Activated B cell treated with CpG ODN at 0.5 μM for 24 hours (primary cell): ENCODE measurements at regions not wholly inside any gene's neighbourhood (a gene's known extent, or its start where the extent isn't known, plus 50 kb on each side); places are given as distances from the start of the nearest gene placed in this dataset.

Experiments used
- ATAC-seq: fragments of 200-7000 bp; cut with Tn5 transposase; one replicate; pipeline ENCODE4 v1.10.0; 2021; ENCODE audit warnings: low read depth, mild to moderate bottlenecking, moderate library complexity
- CTCF ChIA-PET: fragments of 350-600 bp; sonication (Branson Sonifier 250); formaldehyde crosslinking; loops from one replicate; lab custom pipeline; 2021; ENCODE audit warnings: antibody characterized with exemption; lab: Charles Lee
- POLR2A ChIA-PET: fragments of 350-600 bp; sonication (Branson Sonifier 250); formaldehyde crosslinking; loops from one replicate; lab custom pipeline; 2021; ENCODE audit warnings: antibody characterized with exemption; lab: Charles Lee
- DNase-seq: peaks from one replicate; pipeline ENCODE4 v3.0.0; 2022
- H3K27ac Mint-ChIP-seq: one replicate; pipeline ENCODE4 v1.8.0; 2020; ENCODE audit warnings: mixed read lengths
- H3K27me3 Mint-ChIP-seq: one replicate; pipeline ENCODE4 v1.8.0; 2021; ENCODE audit warnings: mixed read lengths
- H3K36me3 Mint-ChIP-seq: one replicate; pipeline ENCODE4 v1.8.0; 2021; ENCODE audit warnings: low read depth, mixed read lengths
- H3K4me1 Mint-ChIP-seq: one replicate; pipeline ENCODE4 v1.8.0; 2021; ENCODE audit warnings: mixed read lengths
- H3K4me3 Mint-ChIP-seq: one replicate; pipeline ENCODE4 v1.8.0; 2020; ENCODE audit warnings: mild to moderate bottlenecking, mixed read lengths
- H3K9me3 Mint-ChIP-seq: one replicate; pipeline ENCODE4 v1.8.0; 2020; ENCODE audit warnings: mixed read lengths
- intact Hi-C: fragments of 100-400 bp; cut with micrococcal nuclease; formaldehyde crosslinking; loops from one replicate; pipeline ENCODE4 v1.15.1; 2024
- TF ChIP-seq, protein P1 (sequence below): fragments of 200-600 bp; IDR thresholded peaks from one replicate; pipeline ENCODE4 v1.8.0; 2022; ENCODE audit warnings: antibody characterized with exemption, mild to moderate bottlenecking

DNA sequence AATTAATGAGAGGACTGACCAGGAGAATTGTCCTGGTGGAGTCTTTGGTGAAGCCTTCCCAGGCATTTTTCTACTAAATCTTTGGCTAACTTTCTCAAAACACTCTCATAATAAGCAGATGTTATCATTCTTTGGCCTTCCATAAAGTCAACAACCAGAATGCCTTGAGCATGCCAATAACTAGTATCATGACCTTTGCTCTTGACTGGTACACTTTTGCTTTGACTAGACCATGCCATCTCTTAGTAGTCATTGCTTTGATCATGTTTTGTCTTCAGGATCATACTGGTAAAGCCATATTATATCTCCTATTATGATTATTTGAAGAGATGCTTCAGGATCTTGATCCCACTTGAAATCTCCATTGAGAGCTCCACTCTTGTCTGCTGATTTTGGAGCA, 506.9 kb downstream of the ELAVL2 start:
- intact Hi-C loops, result no loop called here
- H3K9me3 Mint-ChIP-seq, result no peaks in the 10 kb centered on the region
- H3K36me3 Mint-ChIP-seq, result no peaks in the 10 kb centered on the region
- ChIA-PET CTCF (no interaction called here), POLR2A (no interaction called here)
- no peak for ATAC-seq
- no peaks in the 10 kb centered on the region for H3K4me1 Mint-ChIP-seq
- H3K4me3 Mint-ChIP-seq, result no peak overlapping the region
- H3K27me3 Mint-ChIP-seq, result no peaks in the 10 kb centered on the region
- TF ChIP-seq, protein P1, sequence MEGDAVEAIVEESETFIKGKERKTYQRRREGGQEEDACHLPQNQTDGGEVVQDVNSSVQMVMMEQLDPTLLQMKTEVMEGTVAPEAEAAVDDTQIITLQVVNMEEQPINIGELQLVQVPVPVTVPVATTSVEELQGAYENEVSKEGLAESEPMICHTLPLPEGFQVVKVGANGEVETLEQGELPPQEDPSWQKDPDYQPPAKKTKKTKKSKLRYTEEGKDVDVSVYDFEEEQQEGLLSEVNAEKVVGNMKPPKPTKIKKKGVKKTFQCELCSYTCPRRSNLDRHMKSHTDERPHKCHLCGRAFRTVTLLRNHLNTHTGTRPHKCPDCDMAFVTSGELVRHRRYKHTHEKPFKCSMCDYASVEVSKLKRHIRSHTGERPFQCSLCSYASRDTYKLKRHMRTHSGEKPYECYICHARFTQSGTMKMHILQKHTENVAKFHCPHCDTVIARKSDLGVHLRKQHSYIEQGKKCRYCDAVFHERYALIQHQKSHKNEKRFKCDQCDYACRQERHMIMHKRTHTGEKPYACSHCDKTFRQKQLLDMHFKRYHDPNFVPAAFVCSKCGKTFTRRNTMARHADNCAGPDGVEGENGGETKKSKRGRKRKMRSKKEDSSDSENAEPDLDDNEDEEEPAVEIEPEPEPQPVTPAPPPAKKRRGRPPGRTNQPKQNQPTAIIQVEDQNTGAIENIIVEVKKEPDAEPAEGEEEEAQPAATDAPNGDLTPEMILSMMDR, result no peak
- no peak for DNase-seq
- H3K27ac Mint-ChIP-seq, result no peak overlapping the region

DNA sequence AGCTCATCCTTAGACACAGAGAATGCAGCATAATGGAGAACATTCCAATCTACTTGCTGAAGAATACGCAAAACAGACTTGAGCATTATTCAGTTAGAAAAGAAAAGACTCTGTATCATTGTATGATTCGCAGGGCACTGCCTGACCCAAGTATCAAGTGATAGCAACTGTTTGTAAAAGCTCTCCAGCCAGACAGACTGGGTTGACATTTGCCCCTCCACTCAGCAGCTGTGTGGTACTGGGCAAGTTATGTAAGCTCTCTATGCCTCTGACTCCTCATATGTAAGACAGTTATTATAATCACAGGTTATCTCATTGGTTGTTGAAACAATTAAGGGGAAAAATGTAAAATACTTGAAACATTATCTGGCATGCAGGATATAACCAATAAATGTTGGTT, 505.0 kb downstream of the ELAVL2 start:
- ChIA-PET POLR2A (no interaction called here), CTCF (no interaction called here)
- no peaks in the 10 kb centered on the region for H3K4me1 Mint-ChIP-seq
- H3K27ac Mint-ChIP-seq, result no peak overlapping the region
- DNase-seq (no peak), ATAC-seq (no peak)
- no peaks in the 10 kb centered on the region for H3K9me3 Mint-ChIP-seq
- H3K27me3 Mint-ChIP-seq, result no peaks in the 10 kb centered on the region
- H3K4me3 Mint-ChIP-seq, result no peak overlapping the region
- H3K36me3 Mint-ChIP-seq, result no peaks in the 10 kb centered on the region
- intact Hi-C loops, result no loop called here
- TF ChIP-seq, protein P1, result no peak

DNA sequence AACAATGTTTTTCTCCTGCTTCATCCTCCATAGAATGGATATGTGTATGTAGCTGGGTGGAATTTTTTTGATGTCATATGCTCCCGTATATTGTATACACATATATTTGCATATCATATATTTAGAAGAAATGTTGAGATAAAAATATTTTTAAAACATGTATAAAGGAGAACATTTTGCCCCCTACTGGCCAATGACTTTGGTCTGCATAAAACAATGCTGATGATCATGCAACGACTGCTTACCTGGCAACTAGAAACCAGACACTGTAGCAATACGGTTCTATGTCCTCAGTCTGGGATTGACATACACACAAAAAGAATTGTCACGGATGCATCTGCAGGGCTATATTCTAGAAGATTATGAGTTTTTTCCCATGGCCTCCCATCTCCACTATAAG, 503.6 kb downstream of the ELAVL2 start:
- DNase-seq, result no peak
- Mint-ChIP-seq H3K27ac (no peak overlapping the region), H3K27me3 (no peaks in the 10 kb centered on the region), H3K4me1 (no peaks in the 10 kb centered on the region), H3K9me3 (no peaks in the 10 kb centered on the region), H3K36me3 (no peaks in the 10 kb centered on the region), H3K4me3 (no peak overlapping the region)
- POLR2A ChIA-PET, result no interaction called here
- intact Hi-C loops, result no loop called here
- TF ChIP-seq, protein P1, result no peak
- CTCF ChIA-PET, result interaction anchor here (0.9 kb wide), 1 partner anchor 17 kb away, joined by 3 read pairs; no protein-coding TSS in a partner anchor
- ATAC-seq, result no peak

DNA sequence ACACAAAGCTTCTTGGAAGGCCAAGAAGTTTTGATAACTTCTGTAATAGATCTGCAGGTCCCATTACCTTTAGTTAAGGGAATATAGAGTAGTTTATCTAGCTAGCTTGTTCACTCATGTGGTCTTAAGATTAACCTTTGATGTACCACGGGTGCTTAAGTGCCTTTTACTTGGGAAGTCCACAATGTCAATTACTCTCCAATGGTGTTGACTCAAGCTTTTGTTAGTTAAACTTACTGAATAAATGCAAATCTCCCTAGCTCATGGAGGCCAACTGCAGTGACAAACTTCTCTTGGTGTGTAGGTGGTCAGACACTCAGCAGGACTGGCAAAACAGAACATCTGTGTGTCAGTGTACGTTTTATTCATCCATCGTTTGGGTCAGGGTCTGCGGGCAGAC, 501.5 kb downstream of the ELAVL2 start:
- no peaks in the 10 kb centered on the region for H3K27me3 Mint-ChIP-seq
- ChIA-PET POLR2A (no interaction called here), CTCF (no interaction called here)
- H3K4me3 Mint-ChIP-seq, result no peak overlapping the region
- DNase-seq (no peak), ATAC-seq (no peak)
- intact Hi-C loops, result no loop called here
- H3K4me1 Mint-ChIP-seq, result no peaks in the 10 kb centered on the region
- no peaks in the 10 kb centered on the region for H3K36me3 Mint-ChIP-seq
- H3K9me3 Mint-ChIP-seq, result no peaks in the 10 kb centered on the region
- H3K27ac Mint-ChIP-seq, result no peak overlapping the region
- TF ChIP-seq, protein P1, result no peak

DNA sequence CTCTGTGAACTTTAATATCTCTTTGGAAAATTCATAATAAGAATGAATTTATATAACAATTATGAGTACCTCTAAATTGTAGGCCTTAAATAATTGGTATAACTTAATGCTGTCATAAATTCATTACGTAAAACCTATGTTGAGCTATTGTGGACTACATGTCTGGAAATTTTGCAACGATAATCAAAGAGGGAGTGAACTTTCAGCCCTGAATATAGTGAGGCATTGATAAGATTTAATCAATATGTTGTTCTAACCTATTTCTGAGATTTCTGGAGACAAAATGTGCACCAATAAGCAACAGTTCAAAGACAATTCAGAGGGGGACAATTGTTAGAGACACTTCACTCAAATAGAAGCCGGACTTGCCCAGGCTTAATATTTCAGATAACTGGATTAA, 499.4 kb downstream of the ELAVL2 start:
- ChIA-PET POLR2A (no interaction called here), CTCF (no interaction called here)
- H3K27me3 Mint-ChIP-seq, result no peaks in the 10 kb centered on the region
- H3K9me3 Mint-ChIP-seq, result peaks cover 8% of the 10 kb centered on the region
- intact Hi-C loops, result no loop called here
- no peaks in the 10 kb centered on the region for H3K36me3 Mint-ChIP-seq
- no peak overlapping the region for H3K27ac Mint-ChIP-seq
- H3K4me1 Mint-ChIP-seq, result no peaks in the 10 kb centered on the region
- no peak for DNase-seq
- no peak overlapping the region for H3K4me3 Mint-ChIP-seq
- ATAC-seq, result no peak
- TF ChIP-seq, protein P1, result no peak
